Testis (tissue), 2 donors: ENCODE measurements at regions not wholly inside any gene's neighbourhood (a gene's known extent, or its start where the extent isn't known, plus 50 kb on each side); places are given as distances from the start of the nearest gene placed in this dataset.

Experiments used
- DNase-seq: peaks from one replicate; pipeline ENCODE4 v3.0.0-alpha.2; 2019
- H3K27ac ChIP-seq, 2 donors: fragments of 200-600 bp; sonication (generic); one replicate each; pipeline ENCODE4 v1.5.1; 2019
- H3K27me3 ChIP-seq: fragments of 200-600 bp; sonication (generic); one replicate; pipeline ENCODE4 v1.5.1; 2019
- H3K36me3 ChIP-seq: fragments of 200-600 bp; sonication (generic); one replicate; pipeline ENCODE4 v1.5.1; 2017; ENCODE audit warnings: low read depth; ENCODE audit errors: missing control alignments
- H3K4me1 ChIP-seq: fragments of 200-600 bp; sonication (generic); one replicate; pipeline ENCODE4 v1.5.1; 2019
- H3K4me3 ChIP-seq, 2 donors: fragments of 200-600 bp; sonication (generic); one replicate each; pipeline ENCODE4 v1.5.1; 2017 to 2019
- H3K9me3 ChIP-seq: fragments of 200-600 bp; sonication (generic); one replicate; pipeline ENCODE4 v1.5.1; 2017
- POLR2A ChIP-seq: fragments of 450-650 bp; IDR thresholded peaks from one replicate; pipeline ENCODE4 v1.6.1; 2017; ENCODE audit warnings: antibody characterized with exemption, mild to moderate bottlenecking, moderate library complexity
- WGBS, 2 donors: methylation state at CpG; one replicate each; pipeline ENCODE4 v1.1.5; 2018; 5-methylcytosine and 5-hydroxymethylcytosine counted together
- intact Hi-C: fragments of 100-400 bp; cut with DNase I; formaldehyde crosslinking; loops from one replicate; pipeline ENCODE4 v1.15.1; 2023; ENCODE audit warnings: low total_unique reads
- TF ChIP-seq, protein P1 (sequence below), 3 experiments: fragments of 450-650 bp in 2 of 3; fragments of 200-600 bp in 1 of 3; sonication (generic) in 1 of 3; IDR thresholded peaks; one replicate each; pipeline ENCODE4 v1.5.1; 2016 to 2019; ENCODE audit warnings: antibody characterized with exemption in 3 of 3, mild to moderate bottlenecking in 2 of 3, moderate library complexity in 1 of 3

DNA sequence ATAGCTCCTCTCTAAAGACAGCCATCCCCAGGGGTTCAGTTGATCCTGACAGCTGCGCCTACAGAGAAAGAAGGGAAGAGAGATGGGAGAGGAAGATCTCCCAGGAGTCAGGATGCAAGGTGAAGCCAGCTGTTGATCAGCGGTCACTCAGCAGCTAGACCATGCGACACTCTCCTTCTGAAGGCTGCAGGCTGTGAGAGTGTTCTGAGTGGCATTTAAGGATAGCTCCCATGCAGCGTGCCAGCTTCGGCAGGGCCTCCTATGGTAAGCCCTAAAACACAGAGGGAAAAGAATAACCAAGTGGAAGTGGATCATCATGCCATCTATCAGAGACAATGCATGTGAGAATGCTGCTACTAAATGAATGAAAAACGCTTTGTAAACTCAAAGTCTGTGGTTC, 197.9 kb upstream of the NUDT4 start:
- H3K27ac ChIP-seq: no peak overlapping the region

DNA sequence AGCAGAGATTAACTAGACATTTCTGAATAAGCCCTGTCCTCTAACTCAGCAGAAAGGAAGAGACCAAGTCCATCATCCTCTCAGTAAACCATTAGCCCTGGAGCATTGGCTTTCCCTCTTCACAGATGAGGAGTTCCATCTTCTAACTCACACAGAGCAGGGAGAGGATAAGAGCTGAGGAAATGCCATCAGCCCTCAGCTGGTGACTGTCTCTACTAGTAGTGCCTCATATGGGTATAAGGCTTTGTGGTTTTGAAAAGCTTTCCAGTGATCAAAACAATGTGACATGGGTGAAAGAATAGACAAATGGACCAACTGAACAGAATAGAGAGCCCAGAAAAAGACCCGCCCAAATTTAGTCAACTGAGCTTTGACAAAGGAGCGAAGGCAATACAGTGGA, 197.2 kb upstream of the NUDT4 start:
- no peaks in the 10 kb centered on the region for H3K9me3 ChIP-seq
- TF ChIP-seq, protein P1, sequence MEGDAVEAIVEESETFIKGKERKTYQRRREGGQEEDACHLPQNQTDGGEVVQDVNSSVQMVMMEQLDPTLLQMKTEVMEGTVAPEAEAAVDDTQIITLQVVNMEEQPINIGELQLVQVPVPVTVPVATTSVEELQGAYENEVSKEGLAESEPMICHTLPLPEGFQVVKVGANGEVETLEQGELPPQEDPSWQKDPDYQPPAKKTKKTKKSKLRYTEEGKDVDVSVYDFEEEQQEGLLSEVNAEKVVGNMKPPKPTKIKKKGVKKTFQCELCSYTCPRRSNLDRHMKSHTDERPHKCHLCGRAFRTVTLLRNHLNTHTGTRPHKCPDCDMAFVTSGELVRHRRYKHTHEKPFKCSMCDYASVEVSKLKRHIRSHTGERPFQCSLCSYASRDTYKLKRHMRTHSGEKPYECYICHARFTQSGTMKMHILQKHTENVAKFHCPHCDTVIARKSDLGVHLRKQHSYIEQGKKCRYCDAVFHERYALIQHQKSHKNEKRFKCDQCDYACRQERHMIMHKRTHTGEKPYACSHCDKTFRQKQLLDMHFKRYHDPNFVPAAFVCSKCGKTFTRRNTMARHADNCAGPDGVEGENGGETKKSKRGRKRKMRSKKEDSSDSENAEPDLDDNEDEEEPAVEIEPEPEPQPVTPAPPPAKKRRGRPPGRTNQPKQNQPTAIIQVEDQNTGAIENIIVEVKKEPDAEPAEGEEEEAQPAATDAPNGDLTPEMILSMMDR (IDR thresholded peaks at IDR 0.05): no peak
- no peak for TF ChIP-seq POLR2A
- no peak overlapping the region for H3K4me3 ChIP-seq
- no peaks in the 10 kb centered on the region for H3K27me3 ChIP-seq
- H3K4me1 ChIP-seq: peaks cover 29% of the 10 kb centered on the region
- intact Hi-C loops: no loop called here
- WGBS, 2 donors: 93 to 94% methylated on average over 2 of the region's 2 CpGs
- no peak overlapping the region for H3K27ac ChIP-seq
- no peak for DNase-seq
- no peaks in the 10 kb centered on the region for H3K36me3 ChIP-seq

More for the DNA sequence above, 197.9 kb upstream of the NUDT4 start:
- intact Hi-C loops: no loop called here
- Histone ChIP-seq H3K27me3 (no peaks in the 10 kb centered on the region), H3K4me1 (peaks cover 27% of the 10 kb centered on the region), H3K9me3 (no peaks in the 10 kb centered on the region), H3K4me3 (no peak overlapping the region), H3K36me3 (no peaks in the 10 kb centered on the region)
- DNase-seq: no peak
- TF ChIP-seq, protein P1 (IDR thresholded peaks at IDR 0.05): no peak
- TF ChIP-seq POLR2A: no peak
- 80 to 91% methylated on average over 6 of the region's 6 CpGs for WGBS, 2 donors

DNA sequence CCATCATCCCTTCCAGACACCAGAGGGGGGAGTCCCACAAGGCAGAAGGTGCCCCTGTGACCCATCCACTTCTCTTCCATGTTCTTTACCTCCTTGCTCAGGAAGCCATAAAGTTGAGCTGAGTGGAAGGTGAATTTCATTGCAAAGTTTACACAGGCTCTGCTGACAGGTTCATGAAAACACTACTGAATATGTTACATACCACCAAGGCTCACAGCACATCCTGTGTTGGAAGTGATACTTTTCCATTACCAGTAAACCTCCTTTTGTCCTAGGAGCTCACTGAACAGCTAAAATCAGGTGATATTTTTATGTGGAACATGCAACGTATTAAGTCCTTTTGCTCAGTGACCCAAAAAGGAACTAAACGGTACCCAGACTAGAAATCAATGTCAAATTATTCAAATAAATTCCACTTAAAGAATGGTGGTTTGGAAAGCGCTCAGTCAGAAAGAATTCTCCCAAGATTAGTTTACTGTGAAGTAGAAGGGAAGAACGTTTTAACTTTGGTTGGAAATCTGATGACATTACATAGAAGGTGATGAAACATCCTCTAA, 196.2 kb upstream of the NUDT4 start:
- no peak for DNase-seq
- Histone ChIP-seq H3K36me3 (no peaks in the 10 kb centered on the region), H3K4me3 (no peak overlapping the region), H3K27me3 (no peaks in the 10 kb centered on the region), H3K9me3 (no peaks in the 10 kb centered on the region), H3K4me1 (peaks cover 22% of the 10 kb centered on the region), H3K27ac (no peak overlapping the region)
- no peak for TF ChIP-seq POLR2A
- TF ChIP-seq, protein P1 (IDR thresholded peaks at IDR 0.05): no peak
- 76 to 83% methylated on average over 4 of the region's 4 CpGs for WGBS, 2 donors
- intact Hi-C loops: no loop called here

DNA sequence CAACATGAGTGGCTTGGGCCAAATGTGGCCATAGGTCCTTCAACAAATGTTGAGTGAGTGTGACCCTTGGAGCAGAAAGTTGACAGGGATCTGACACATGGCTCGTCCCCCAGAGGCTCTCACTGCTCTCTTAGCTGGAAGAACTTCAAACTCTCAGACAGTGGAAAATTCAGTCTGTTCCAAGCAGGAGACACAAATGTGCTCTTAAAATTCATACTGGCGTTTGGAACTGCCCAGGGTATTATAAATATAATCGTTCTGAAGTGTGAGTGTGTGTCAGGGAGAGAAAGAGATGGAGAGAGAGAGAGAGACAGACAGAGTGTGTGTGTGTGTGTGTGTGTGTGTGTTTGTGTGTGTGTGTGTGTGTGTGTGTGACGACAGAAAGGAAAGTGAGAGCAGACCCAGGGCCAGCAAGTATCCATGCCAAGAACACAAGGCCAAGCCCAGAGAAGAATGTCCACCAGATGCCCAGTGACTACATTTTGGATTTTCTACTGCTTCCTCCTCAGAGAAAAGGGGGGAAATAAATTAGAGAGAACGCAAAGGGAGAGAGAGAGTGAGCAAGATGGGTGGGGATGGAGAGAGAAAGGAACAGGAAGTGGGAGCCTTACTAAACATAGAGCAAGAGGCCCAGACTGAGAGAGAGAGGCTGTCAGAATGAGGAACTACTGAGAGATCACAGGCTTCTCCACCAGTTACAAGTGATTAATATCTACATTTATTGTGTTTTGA, 193.6 kb upstream of the NUDT4 start:
- H3K27me3 ChIP-seq: no peaks in the 10 kb centered on the region
- H3K4me1 ChIP-seq: peaks cover 10% of the 10 kb centered on the region
- H3K4me3 ChIP-seq: no peak overlapping the region
- no peaks in the 10 kb centered on the region for H3K9me3 ChIP-seq
- no peaks in the 10 kb centered on the region for H3K36me3 ChIP-seq
- intact Hi-C loops: no loop called here
- H3K27ac ChIP-seq: peak overlapping the region; percentile 50 to 57
- no peak for TF ChIP-seq POLR2A
- TF ChIP-seq, protein P1 (IDR thresholded peaks at IDR 0.05): no peak
- 48 to 59% methylated on average over 5 of the region's 5 CpGs for WGBS, 2 donors
- DNase-seq: peak; percentile 72
